Panc1 (cell line): ENCODE measurements at regions not wholly inside any gene's neighbourhood (a gene's known extent, or its start where the extent isn't known, plus 50 kb on each side); places are given as distances from the start of the nearest gene placed in this dataset.

ENCODE experiments used
- ATAC-seq: fragments of 200-7000 bp; cut with Tn5 transposase; 2 replicates; pipeline ENCODE4 v1.9.1; 2020; ENCODE audit warnings: mild to moderate bottlenecking, moderate library complexity
- BruUV-seq: library from RNA; stranded (reverse); fragments of 400-500 nt; replicated peaks from 2 replicates; lab custom pipeline; 2021; lab: Mats Ljungman, UMichigan
- CTCF ChIA-PET: fragments of 300-600 bp; sonication (Branson Sonifier 250); formaldehyde crosslinking; loops from one replicate; lab custom pipeline; 2022; ENCODE audit warnings: antibody characterized with exemption; lab: Charles Lee
- POLR2A ChIA-PET: fragments of 300-600 bp; sonication (Branson Sonifier 250); formaldehyde crosslinking; loops from one replicate; lab custom pipeline; 2022; ENCODE audit warnings: antibody characterized with exemption; lab: Charles Lee
- DNase-seq: peaks from one replicate; pipeline ENCODE4 v3.0.0-alpha.2; 2010; ENCODE audit warnings: low read depth, low spot score
- H3K27ac ChIP-seq: 2 replicates; pipeline ENCODE4 v1.5.1; 2011; ENCODE audit warnings: mild to moderate bottlenecking, low read length, inconsistent platforms
- H3K27me3 ChIP-seq: fragments of 200-500 bp; sonication (Bioruptor generic); 2 replicates; pipeline ENCODE4 v1.6.0; 2014; ENCODE audit warnings: low read length, inconsistent platforms; ENCODE audit not compliant: control insufficient read depth, insufficient read depth
- H3K36me3 ChIP-seq: fragments of 200-500 bp; sonication (Bioruptor generic); 2 replicates; pipeline ENCODE4 v1.5.1; 2014; ENCODE audit warnings: inconsistent platforms, mild to moderate bottlenecking, low read length, moderate library complexity; ENCODE audit not compliant: control insufficient read depth, insufficient read depth
- H3K4me1 ChIP-seq: 2 replicates; pipeline ENCODE4 v1.5.1; 2011; ENCODE audit warnings: inconsistent platforms, mild to moderate bottlenecking, low read length, moderate library complexity; ENCODE audit not compliant: control insufficient read depth, insufficient read depth
- H3K4me3 ChIP-seq, 2 experiments: 2 replicates each; pipeline ENCODE4 v1.5.1; 2011 to 2012; ENCODE audit warnings: low read depth in 2 of 2, low read length in 2 of 2, mild to moderate bottlenecking in 2 of 2, inconsistent platforms in 1 of 2, moderate library complexity in 1 of 2
- H3K9me3 ChIP-seq: fragments of 200-500 bp; sonication (Bioruptor generic); 2 replicates; pipeline ENCODE4 v1.5.1; 2014; ENCODE audit warnings: low read depth, mild to moderate bottlenecking, inconsistent platforms, low read length, moderate library complexity; ENCODE audit not compliant: control insufficient read depth, insufficient read depth
- CTCF ChIP-seq: fragments of 450-650 bp; IDR thresholded peaks from 2 replicates; pipeline ENCODE4 v1.5.1; 2017; ENCODE audit warnings: mild to moderate bottlenecking
- POLR2AphosphoS5 ChIP-seq: IDR thresholded peaks from 2 replicates; pipeline ENCODE4 v1.6.1; 2012; ENCODE audit warnings: mild to moderate bottlenecking, low read depth, low read length, moderate library complexity
- REST ChIP-seq, 2 experiments: IDR thresholded peaks; 2 replicates each; pipeline ENCODE4 v1.6.1; 2011 to 2012; ENCODE audit warnings: low read depth in 2 of 2, control low read depth in 1 of 2, low read length in 1 of 2, mild to moderate bottlenecking in 1 of 2, moderate library complexity in 1 of 2; ENCODE audit not compliant: insufficient read depth in 1 of 2
- SIN3A ChIP-seq: IDR thresholded peaks from 2 replicates; pipeline ENCODE4 v1.6.1; 2012; ENCODE audit warnings: low read depth, mild to moderate bottlenecking, low read length, moderate library complexity, borderline replicate concordance; ENCODE audit not compliant: insufficient read depth
- TCF7L2 ChIP-seq: IDR thresholded peaks from 2 replicates; pipeline ENCODE4 v1.6.1; 2011; ENCODE audit warnings: mild to moderate bottlenecking, low read depth, low read length, inconsistent platforms
- in situ Hi-C: cut with HindIII; loops from 2 replicates; pipeline ENCODE4 v1.10.0; 2016; ENCODE audit warnings: low sequenced_read_pairs, low pct_unique_long_range_greater_than_20kb
- intact Hi-C: fragments of 100-400 bp; cut with micrococcal nuclease; formaldehyde crosslinking; loops from one replicate; pipeline ENCODE4 v1.10.0; 2022; ENCODE audit not compliant: unreplicated experiment

GRCh38 chr6:169026175-169026574 is 227.5 kb downstream of the THBS2 start:
- intact Hi-C loops (no loop called here), in situ Hi-C loops (no loop called here)
- Histone ChIP-seq H3K4me1 (no peaks in the 10 kb centered on the region), H3K9me3 (no peaks in the 10 kb centered on the region), H3K27ac (no peak overlapping the region), H3K4me3 (no peak overlapping the region), H3K27me3 (no peaks in the 10 kb centered on the region), H3K36me3 (no peaks in the 10 kb centered on the region)
- POLR2A ChIA-PET = no interaction called here
- no TSS peak for BruUV-seq
- CTCF ChIA-PET = no interaction called here
- TF ChIP-seq CTCF = no peak
- no peak for TF ChIP-seq TCF7L2
- no peak for TF ChIP-seq SIN3A
- no peak for TF ChIP-seq REST (IDR thresholded peaks at IDR 0.05; ENCODE audit: insufficient read depth in 1 of 2, low read depth in 2 of 2, low read length in 1 of 2)
- no peak for TF ChIP-seq POLR2AphosphoS5
- ATAC-seq (no peak), DNase-seq (no peak)

GRCh38 chr6:169024047-169024660 is 229.5 kb downstream of the THBS2 start:
- CTCF ChIA-PET = no interaction called here
- BruUV-seq = no TSS peak
- DNase-seq (no peak), ATAC-seq (no peak)
- H3K27ac ChIP-seq = no peak overlapping the region
- H3K9me3 ChIP-seq = no peaks in the 10 kb centered on the region
- H3K4me3 ChIP-seq = no peak overlapping the region
- TF ChIP-seq POLR2AphosphoS5 (no peak), TCF7L2 (no peak), REST (IDR thresholded peaks at IDR 0.05; ENCODE audit: insufficient read depth in 1 of 2, low read depth in 2 of 2, low read length in 1 of 2) (no peak), SIN3A (no peak), CTCF (no peak)
- no peaks in the 10 kb centered on the region for H3K36me3 ChIP-seq
- no peaks in the 10 kb centered on the region for H3K4me1 ChIP-seq
- no peaks in the 10 kb centered on the region for H3K27me3 ChIP-seq
- intact Hi-C loops (no loop called here), in situ Hi-C loops (no loop called here)
- POLR2A ChIA-PET = no interaction called here
